IMR-90 (cell line): ENCODE measurements at regions not wholly inside any gene's neighbourhood (a gene's known extent, or its start where the extent isn't known, plus 50 kb on each side); places are given as distances from the start of the nearest gene placed in this dataset.

Source experiments
- ATAC-seq: fragments of 200-7000 bp; cut with Tn5 transposase; 2 replicates; pipeline ENCODE4 v1.9.1; 2020; ENCODE audit warnings: low read depth, mild to moderate bottlenecking, moderate library complexity
- BruUV-seq: library from RNA; stranded (reverse); fragments of 400-500 nt; replicated peaks from 2 replicates; lab custom pipeline; 2021; lab: Mats Ljungman, UMichigan
- CTCF ChIA-PET: fragments of 300-600 bp; formaldehyde crosslinking; extraction: SDS; loops from one replicate; lab custom pipeline; 2021; ENCODE audit warnings: antibody characterized with exemption; lab: Yijun Ruan, JAX
- POLR2A ChIA-PET: fragments of 300-600 bp; sonication (Branson Sonifier 250); formaldehyde crosslinking; loops from one replicate; lab custom pipeline; 2022; ENCODE audit warnings: antibody characterized with exemption; ENCODE audit not compliant: unreplicated experiment; lab: Charles Lee
- DNase-seq: peaks from one replicate; pipeline ENCODE4 v3.0.0; 2013
- H2AFZ ChIP-seq: replicated peaks from 2 replicates; pipeline ENCODE3; 2013; ENCODE audit warnings: low read length, mild to moderate bottlenecking; ENCODE audit not compliant: poor library complexity
- H2AK5ac ChIP-seq: 2 replicates; pipeline ENCODE4 v1.6.1; 2013; ENCODE audit warnings: low read depth, low read length, inconsistent platforms
- H2AK9ac ChIP-seq: replicated peaks from 2 replicates; pipeline ENCODE3; 2013; ENCODE audit warnings: mild to moderate bottlenecking, low read depth, low read length, moderate library complexity; ENCODE audit not compliant: poor library complexity
- H2BK120ac ChIP-seq: 2 replicates; pipeline ENCODE4 v1.6.1; 2013; ENCODE audit warnings: low read depth, low read length, inconsistent platforms
- H2BK15ac ChIP-seq: 3 replicates; pipeline ENCODE4 v1.6.1; 2013; ENCODE audit warnings: low read depth, low read length, inconsistent platforms
- H2BK20ac ChIP-seq: 2 replicates; pipeline ENCODE4 v1.6.1; 2013; ENCODE audit warnings: low read depth, mild to moderate bottlenecking, inconsistent platforms, low read length, moderate library complexity
- H2BK5ac ChIP-seq: 2 replicates; pipeline ENCODE4 v1.6.1; 2013; ENCODE audit warnings: mild to moderate bottlenecking, low read depth, low read length, inconsistent platforms; ENCODE audit not compliant: poor library complexity, severe bottlenecking
- H3K14ac ChIP-seq: replicated peaks from 2 replicates; pipeline ENCODE4 v1.6.1; 2013; ENCODE audit warnings: low read depth, low read length, inconsistent platforms
- H3K18ac ChIP-seq: 2 replicates; pipeline ENCODE4 v1.6.1; 2013; ENCODE audit warnings: low read depth, low read length, control low read depth
- H3K23ac ChIP-seq: 2 replicates; pipeline ENCODE4 v1.6.1; 2013; ENCODE audit warnings: low read depth, low read length, inconsistent platforms
- H3K27ac ChIP-seq: 2 replicates; pipeline ENCODE4 v1.5.1; 2013; ENCODE audit warnings: mild to moderate bottlenecking, control low read depth, low read length; ENCODE audit not compliant: insufficient read depth
- H3K27me3 ChIP-seq: 2 replicates; pipeline ENCODE4 v1.6.1; 2013; ENCODE audit warnings: low read length; ENCODE audit not compliant: control insufficient read depth, insufficient read depth
- H3K36me3 ChIP-seq: 2 replicates; pipeline ENCODE4 v1.6.1; 2013; ENCODE audit warnings: low read length, mixed read lengths; ENCODE audit not compliant: control insufficient read depth, insufficient read depth
- H3K4ac ChIP-seq: 2 replicates; pipeline ENCODE4 v1.6.1; 2013; ENCODE audit warnings: low read depth, low read length, inconsistent platforms
- H3K4me1 ChIP-seq: 2 replicates; pipeline ENCODE4 v1.6.1; 2013; ENCODE audit warnings: low read length, mixed read lengths; ENCODE audit not compliant: control insufficient read depth, insufficient read depth
- H3K4me2 ChIP-seq: 2 replicates; pipeline ENCODE4 v1.6.1; 2013; ENCODE audit warnings: low read depth, mild to moderate bottlenecking, control low read depth, low read length, moderate library complexity
- H3K4me3 ChIP-seq: 2 replicates; pipeline ENCODE4 v1.5.1; 2013; ENCODE audit warnings: low read depth, mild to moderate bottlenecking, control low read depth, low read length, moderate library complexity; ENCODE audit not compliant: insufficient read depth
- H3K56ac ChIP-seq: 2 replicates; pipeline ENCODE4 v1.6.1; 2013; ENCODE audit warnings: low read length, inconsistent platforms; ENCODE audit not compliant: insufficient read depth; ENCODE audit errors: extremely low read depth
- H3K79me1 ChIP-seq, 2 experiments: 2 replicates each; pipeline ENCODE4 v1.6.1; 2013; ENCODE audit warnings: low read length in 2 of 2, inconsistent platforms in 1 of 2, low read depth in 1 of 2
- H3K9ac ChIP-seq: 2 replicates; pipeline ENCODE4 v1.6.1; 2013; ENCODE audit warnings: low read depth, low read length, control low read depth
- H3K9me1 ChIP-seq: 2 replicates; pipeline ENCODE4 v1.6.1; 2013; ENCODE audit warnings: low read length, inconsistent platforms; ENCODE audit not compliant: insufficient read depth
- H3K9me3 ChIP-seq: 2 replicates; pipeline ENCODE4 v1.6.1; 2013; ENCODE audit warnings: low read length; ENCODE audit not compliant: control insufficient read depth, insufficient read depth
- H4K20me1 ChIP-seq: 2 replicates; pipeline ENCODE4 v1.6.1; 2013; ENCODE audit warnings: low read length, inconsistent platforms; ENCODE audit not compliant: insufficient read depth
- H4K5ac ChIP-seq: 2 replicates; pipeline ENCODE4 v1.6.1; 2013; ENCODE audit warnings: mild to moderate bottlenecking, low read depth, low read length, control low read depth
- H4K8ac ChIP-seq, 2 experiments: 2 replicates each; pipeline ENCODE4 v1.6.1; 2013; ENCODE audit warnings: low read depth in 2 of 2, low read length in 2 of 2, control low read depth in 1 of 2, inconsistent platforms in 1 of 2
- H4K91ac ChIP-seq: 2 replicates; pipeline ENCODE4 v1.6.1; 2013; ENCODE audit warnings: low read depth, low read length, inconsistent platforms; ENCODE audit not compliant: insufficient read depth
- BHLHE40 ChIP-seq: fragments of 150-350 bp; IDR thresholded peaks from 2 replicates; pipeline ENCODE4 v1.6.1; 2016; ENCODE audit warnings: mild to moderate bottlenecking, low read depth, low read length
- CEBPB ChIP-seq: IDR thresholded peaks from 2 replicates; pipeline ENCODE4 v1.6.1; 2012; ENCODE audit warnings: low read depth, low read length, improper control_type of control experiment
- FOS ChIP-seq: fragments of 150-350 bp; IDR thresholded peaks from 2 replicates; pipeline ENCODE4 v1.6.1; 2016; ENCODE audit warnings: low read depth, low read length
- MAFK ChIP-seq: IDR thresholded peaks from 2 replicates; pipeline ENCODE4 v1.6.1; 2012; ENCODE audit warnings: low read depth, low read length, improper control_type of control experiment
- POLR2A ChIP-seq: IDR thresholded peaks from 2 replicates; pipeline ENCODE4 v1.6.1; 2012; ENCODE audit warnings: mild to moderate bottlenecking, low read depth, low read length
- SMC3 ChIP-seq: fragments of 150-350 bp; IDR thresholded peaks from 2 replicates; pipeline ENCODE4 v1.6.1; 2016; ENCODE audit warnings: low read depth, mild to moderate bottlenecking, antibody characterized with exemption, low read length, moderate library complexity
- WGBS, 2 experiments: methylation state at CpG; one replicate each; pipeline versions ENCODE4 v1.1.5 to v1.1.7; 2013; ENCODE audit warnings: missing lambda C conversion rate in 2 of 2; ENCODE audit not compliant: insufficient read length in 1 of 2; ENCODE audit errors: extremely low coverage in 2 of 2; 5-methylcytosine and 5-hydroxymethylcytosine counted together
- dilution Hi-C: fragments of 300-500 bp; cut with HindIII; formaldehyde crosslinking; loops from one replicate; pipeline ENCODE4 v1.14.3; 2018; ENCODE audit warnings: low sequenced_read_pairs; ENCODE audit not compliant: unreplicated experiment
- in situ Hi-C: fragments of 300-500 bp; cut with MboI; formaldehyde crosslinking; loops from 3 replicates; pipeline ENCODE4 v1.14.3; 2019; ENCODE audit warnings: low sequenced_read_pairs, inconsistent platforms, mixed read lengths
- intact Hi-C: fragments of 100-400 bp; cut with micrococcal nuclease; formaldehyde crosslinking; loops from 2 replicates; pipeline ENCODE4 v1.10.0; 2022
- TF ChIP-seq, protein P1 (sequence below): fragments of 150-350 bp; IDR thresholded peaks from 2 replicates; pipeline ENCODE4 v1.6.1; 2016; ENCODE audit warnings: low read depth, mild to moderate bottlenecking, low read length, moderate library complexity, borderline replicate concordance

GRCh38 chr7:17560516-17560915 lies 262.1 kb downstream of the AHR start:
- H3K56ac ChIP-seq = no peak overlapping the region; the same call in 1 of the 2 replicates
- CTCF ChIA-PET = no interaction called here
- dilution Hi-C loops = no loop called here
- no peak for TF ChIP-seq POLR2A
- TF ChIP-seq SMC3 = no peak
- TF ChIP-seq BHLHE40 = no peak
- TF ChIP-seq FOS = no peak
- TF ChIP-seq, protein P1, sequence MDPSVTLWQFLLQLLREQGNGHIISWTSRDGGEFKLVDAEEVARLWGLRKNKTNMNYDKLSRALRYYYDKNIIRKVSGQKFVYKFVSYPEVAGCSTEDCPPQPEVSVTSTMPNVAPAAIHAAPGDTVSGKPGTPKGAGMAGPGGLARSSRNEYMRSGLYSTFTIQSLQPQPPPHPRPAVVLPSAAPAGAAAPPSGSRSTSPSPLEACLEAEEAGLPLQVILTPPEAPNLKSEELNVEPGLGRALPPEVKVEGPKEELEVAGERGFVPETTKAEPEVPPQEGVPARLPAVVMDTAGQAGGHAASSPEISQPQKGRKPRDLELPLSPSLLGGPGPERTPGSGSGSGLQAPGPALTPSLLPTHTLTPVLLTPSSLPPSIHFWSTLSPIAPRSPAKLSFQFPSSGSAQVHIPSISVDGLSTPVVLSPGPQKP = no peak
- TF ChIP-seq CEBPB = peak; percentile 63; the same call in 1 of the 2 replicates
- TF ChIP-seq MAFK = no peak
- H2AK9ac ChIP-seq = no peak overlapping the region
- H3K27me3 ChIP-seq = no peaks in the 10 kb centered on the region
- in situ Hi-C loops = no loop called here
- no peaks in the 10 kb centered on the region for H3K36me3 ChIP-seq
- H3K14ac ChIP-seq = no peak overlapping the region
- H4K20me1 ChIP-seq = no peaks in the 10 kb centered on the region
- H2BK5ac ChIP-seq = no peak overlapping the region
- ATAC-seq = no peak
- H3K4me2 ChIP-seq = no peak overlapping the region
- H3K79me1 ChIP-seq = no peaks in the 10 kb centered on the region
- H3K18ac ChIP-seq = no peak overlapping the region
- BruUV-seq = no TSS peak
- peaks cover 10% of the 10 kb centered on the region for H3K4me1 ChIP-seq
- no peaks in the 10 kb centered on the region for H3K9me3 ChIP-seq
- peak overlapping the region; percentile 1; the same call in 1 of the 2 replicates for H2BK120ac ChIP-seq
- H3K4me3 ChIP-seq = no peak overlapping the region
- H3K4ac ChIP-seq = no peak overlapping the region; the same call in 1 of the 2 replicates
- H4K8ac ChIP-seq = no peak overlapping the region
- H3K23ac ChIP-seq = no peak overlapping the region; the same call in 1 of the 2 replicates
- H2BK15ac ChIP-seq = peak overlapping the region; percentile 77; the same call in 2 of the 3 replicates
- no peak overlapping the region for H4K91ac ChIP-seq
- no peak overlapping the region for H4K5ac ChIP-seq
- H3K27ac ChIP-seq = no peak overlapping the region
- peak; percentile 16 for DNase-seq
- intact Hi-C loops = no loop called here
- POLR2A ChIA-PET = no interaction called here
- no CpG with 5 or more reads among the region's 4 CpGs for WGBS, 2 experiments
- H2BK20ac ChIP-seq = peak overlapping the region; percentile 29; the same call in 1 of the 2 replicates
- peaks cover 5% of the 10 kb centered on the region; the same call in 1 of the 2 replicates for H3K9me1 ChIP-seq
- no peak overlapping the region for H3K9ac ChIP-seq
- H2AFZ ChIP-seq = no peak overlapping the region
- H2AK5ac ChIP-seq = peak overlapping the region; percentile 86; the same call in 1 of the 2 replicates
